ENCODE measurements at regions not wholly inside any gene's neighbourhood (a gene's known extent, or its start where the extent isn't known, plus 50 kb on each side); places are given as distances from the start of the nearest gene placed in this dataset.

GRCh38 chr7:42768045-42768444 is 143.8 kb downstream of the C7orf25 start (continued):
- no peak for TF ChIP-seq RFX5 (IDR thresholded peaks at IDR 0.05; ENCODE audit: borderline replicate concordance, low read depth, low read length)
- no peak for TF ChIP-seq SP2 (IDR thresholded peaks at IDR 0.05; ENCODE audit: low read length)
- no peak for TF ChIP-seq NANOG (IDR thresholded peaks at IDR 0.05; ENCODE audit: insufficient read depth, low read depth, low read length, poor library complexity, severe bottlenecking)
- no peak for TF ChIP-seq CHD1 (IDR thresholded peaks at IDR 0.05; ENCODE audit: low read depth, low read length)
- no peak for TF ChIP-seq FOSL1 (IDR thresholded peaks at IDR 0.05; ENCODE audit: insufficient read depth, low read depth, low read length)
- TF ChIP-seq GABPA (IDR thresholded peaks at IDR 0.05; ENCODE audit: borderline replicate concordance, insufficient read depth, low read length), result no peak
- no peak for TF ChIP-seq TAF1 (IDR thresholded peaks at IDR 0.05; ENCODE audit: low read depth, low read length)
- TF ChIP-seq SP4 (IDR thresholded peaks at IDR 0.05; ENCODE audit: low read length), result no peak
- TF ChIP-seq CHD7 (IDR thresholded peaks at IDR 0.05; ENCODE audit: insufficient replicate concordance, low read length), result no peak
- no peak for TF ChIP-seq SUZ12 (IDR thresholded peaks at IDR 0.05; ENCODE audit: low read length)
- no peak for TF ChIP-seq CREB1 (IDR thresholded peaks at IDR 0.05)

All from H1 (cell line).